ENCODE measurements at regions not wholly inside any gene's neighbourhood (a gene's known extent, or its start where the extent isn't known, plus 50 kb on each side); places are given as distances from the start of the nearest gene placed in this dataset.

DNA sequence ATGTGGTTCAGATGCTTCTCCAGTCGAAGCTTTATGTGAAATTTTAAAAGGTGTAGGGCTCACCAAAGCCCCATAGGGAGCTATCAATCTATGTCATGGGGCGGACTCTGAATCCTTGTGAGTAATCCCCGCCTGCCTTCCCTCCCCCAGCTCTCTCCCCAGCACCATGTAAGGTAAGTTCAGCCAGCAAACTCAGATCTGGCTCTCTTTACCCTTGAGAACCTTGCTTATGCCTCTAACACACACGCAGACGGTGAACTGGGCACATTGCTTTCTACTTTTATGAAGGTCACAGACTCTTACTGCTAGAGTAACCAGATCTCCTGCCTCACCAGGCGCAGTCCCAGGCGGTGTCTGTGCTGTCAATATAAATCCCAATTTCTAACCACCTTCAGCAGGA is 82.6 kb upstream of the CNKSR3 start:
- TF ChIP-seq, protein P1, sequence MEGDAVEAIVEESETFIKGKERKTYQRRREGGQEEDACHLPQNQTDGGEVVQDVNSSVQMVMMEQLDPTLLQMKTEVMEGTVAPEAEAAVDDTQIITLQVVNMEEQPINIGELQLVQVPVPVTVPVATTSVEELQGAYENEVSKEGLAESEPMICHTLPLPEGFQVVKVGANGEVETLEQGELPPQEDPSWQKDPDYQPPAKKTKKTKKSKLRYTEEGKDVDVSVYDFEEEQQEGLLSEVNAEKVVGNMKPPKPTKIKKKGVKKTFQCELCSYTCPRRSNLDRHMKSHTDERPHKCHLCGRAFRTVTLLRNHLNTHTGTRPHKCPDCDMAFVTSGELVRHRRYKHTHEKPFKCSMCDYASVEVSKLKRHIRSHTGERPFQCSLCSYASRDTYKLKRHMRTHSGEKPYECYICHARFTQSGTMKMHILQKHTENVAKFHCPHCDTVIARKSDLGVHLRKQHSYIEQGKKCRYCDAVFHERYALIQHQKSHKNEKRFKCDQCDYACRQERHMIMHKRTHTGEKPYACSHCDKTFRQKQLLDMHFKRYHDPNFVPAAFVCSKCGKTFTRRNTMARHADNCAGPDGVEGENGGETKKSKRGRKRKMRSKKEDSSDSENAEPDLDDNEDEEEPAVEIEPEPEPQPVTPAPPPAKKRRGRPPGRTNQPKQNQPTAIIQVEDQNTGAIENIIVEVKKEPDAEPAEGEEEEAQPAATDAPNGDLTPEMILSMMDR (conservative IDR thresholded peaks at IDR 0.05; ENCODE audit: low read length): no peak
- TF ChIP-seq EZH2phosphoT487 (IDR thresholded peaks at IDR 0.05; ENCODE audit: borderline replicate concordance): no peak
